Ectodermal cell (in vitro differentiated cells): ENCODE measurements at regions not wholly inside any gene's neighbourhood (a gene's known extent, or its start where the extent isn't known, plus 50 kb on each side); places are given as distances from the start of the nearest gene placed in this dataset.

Source experiments
- H3K27ac ChIP-seq: 2 replicates; pipeline ENCODE4 v1.7.0; 2013; ENCODE audit warnings: mild to moderate bottlenecking, low read depth, low read length; ENCODE audit not compliant: insufficient read depth, poor library complexity, severe bottlenecking
- H3K27me3 ChIP-seq: 2 replicates; pipeline ENCODE4 v1.7.0; 2013; ENCODE audit warnings: mild to moderate bottlenecking, low read length; ENCODE audit not compliant: insufficient read depth, control insufficient read depth, poor library complexity, severe bottlenecking
- H3K36me3 ChIP-seq: one replicate; pipeline ENCODE4 v1.7.0; 2013; ENCODE audit warnings: low read length; ENCODE audit not compliant: control insufficient read depth, insufficient read depth
- H3K4me1 ChIP-seq: one replicate; pipeline ENCODE4 v1.7.0; 2013; ENCODE audit warnings: low read length; ENCODE audit not compliant: control insufficient read depth, insufficient read depth
- H3K4me3 ChIP-seq: 2 replicates; pipeline ENCODE4 v1.7.0; 2013; ENCODE audit warnings: low read depth, low read length, control low read depth; ENCODE audit not compliant: insufficient read depth
- H3K9me3 ChIP-seq: 2 replicates; pipeline ENCODE4 v1.7.0; 2013; ENCODE audit warnings: mild to moderate bottlenecking, low read length, moderate library complexity; ENCODE audit not compliant: control insufficient read depth
- WGBS, 2 experiments: methylation state at CpG; one replicate each; pipeline ENCODE4 v1.1.7; 2013; ENCODE audit warnings: missing lambda C conversion rate in 2 of 2; 5-methylcytosine and 5-hydroxymethylcytosine counted together

DNA sequence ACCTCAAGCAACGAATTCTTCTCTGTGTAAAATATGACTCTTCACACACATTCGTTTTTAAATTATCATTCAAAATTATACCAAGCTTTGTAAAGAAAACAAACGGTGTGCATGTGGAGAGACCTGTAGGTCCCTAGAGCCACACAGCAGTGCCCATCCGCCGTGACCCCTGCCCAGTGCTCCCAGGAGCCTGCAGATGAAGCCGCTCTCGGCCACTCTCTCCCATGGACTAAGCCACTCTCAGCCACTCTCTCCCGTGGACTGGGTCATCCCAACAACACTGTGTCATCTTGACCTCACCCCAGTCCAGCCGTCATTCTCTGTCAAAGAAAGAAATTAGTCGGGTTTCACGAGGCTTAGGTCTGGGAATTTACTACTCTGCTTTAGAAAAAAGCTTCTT lies 391.6 kb downstream of the BRD1 start:
- WGBS, 2 experiments, result 85 to 88% methylated on average over 11 of the region's 11 CpGs
- H3K27me3 ChIP-seq, result no peaks in the 10 kb centered on the region
- H3K36me3 ChIP-seq, result no peaks in the 10 kb centered on the region
- no peak overlapping the region for H3K4me3 ChIP-seq
- H3K9me3 ChIP-seq, result no peaks in the 10 kb centered on the region
- H3K27ac ChIP-seq, result no peak overlapping the region
- H3K4me1 ChIP-seq, result no peaks in the 10 kb centered on the region

DNA sequence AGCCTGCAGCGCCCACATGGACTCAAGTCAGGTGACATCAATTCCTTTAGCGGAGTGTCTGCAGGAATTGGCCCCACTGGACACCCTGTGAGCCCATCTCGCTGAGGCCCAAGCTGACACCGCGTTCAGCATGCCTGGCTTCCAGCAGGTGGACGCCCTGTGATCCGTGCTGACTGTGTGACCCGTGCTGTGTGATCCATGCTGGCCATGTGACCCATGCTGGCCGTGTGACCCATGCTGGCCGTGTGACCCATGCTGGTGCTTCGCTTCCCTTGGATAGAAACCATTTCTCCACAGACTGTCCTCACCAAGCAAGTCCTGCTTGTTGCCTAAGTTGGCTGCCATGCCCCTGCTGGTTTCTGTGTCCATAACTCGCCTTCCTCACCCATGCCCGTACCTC lies 392.1 kb downstream of the BRD1 start:
- Histone ChIP-seq H3K27me3 (no peaks in the 10 kb centered on the region), H3K9me3 (no peaks in the 10 kb centered on the region), H3K36me3 (no peaks in the 10 kb centered on the region), H3K4me1 (no peaks in the 10 kb centered on the region), H3K27ac (no peak overlapping the region), H3K4me3 (no peak overlapping the region)
- 72 to 73% methylated on average over 13 of the region's 13 CpGs for WGBS, 2 experiments

DNA sequence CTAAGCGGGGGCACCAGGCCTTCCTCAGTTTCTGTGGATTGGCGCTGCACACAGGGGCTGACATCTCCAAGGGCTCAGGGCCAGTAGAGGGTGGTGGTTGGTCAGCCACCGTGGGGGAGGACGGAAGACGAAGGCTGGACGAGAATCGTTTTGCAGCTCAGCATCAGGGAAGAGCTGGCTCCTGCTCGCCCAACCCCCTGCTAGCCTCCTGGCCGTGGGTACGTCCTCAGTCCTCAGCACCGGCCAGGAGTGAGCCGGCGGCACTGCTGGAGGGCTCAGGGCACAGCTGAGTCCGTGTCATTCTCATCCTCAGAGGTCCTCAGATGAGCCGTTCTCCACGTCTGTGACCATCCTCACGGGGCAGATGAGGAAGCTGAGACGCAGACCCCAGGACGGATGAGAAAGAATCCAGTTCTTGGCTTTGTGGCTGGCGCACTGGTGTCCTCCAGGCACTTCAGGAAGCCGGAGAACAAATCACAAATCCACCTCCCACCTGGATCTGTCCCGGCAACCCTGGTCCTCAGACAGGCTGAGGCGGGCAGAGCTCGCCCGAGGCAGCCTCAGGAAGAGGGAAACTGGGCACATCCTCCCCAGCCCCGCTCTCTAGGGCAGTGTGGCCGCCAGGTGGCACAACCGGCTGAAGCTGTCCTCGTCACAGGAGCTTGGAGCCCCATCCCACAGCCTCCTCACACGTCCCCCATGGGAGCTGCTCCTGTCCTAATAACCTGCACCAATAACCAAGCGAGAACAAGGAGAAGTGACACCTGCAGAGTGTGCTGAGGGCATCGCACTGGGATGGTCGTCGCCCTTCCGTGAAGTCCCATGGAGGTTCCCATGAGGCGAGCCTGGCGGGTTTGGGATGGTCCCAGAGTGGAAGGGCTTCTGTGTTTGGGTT lies 393.7 kb downstream of the BRD1 start:
- H3K27me3 ChIP-seq, result no peaks in the 10 kb centered on the region
- 90 to 91% methylated on average over 37 of the region's 37 CpGs for WGBS, 2 experiments
- no peaks in the 10 kb centered on the region for H3K36me3 ChIP-seq
- no peaks in the 10 kb centered on the region for H3K4me1 ChIP-seq
- H3K4me3 ChIP-seq, result no peak overlapping the region
- H3K27ac ChIP-seq, result no peak overlapping the region
- no peaks in the 10 kb centered on the region for H3K9me3 ChIP-seq

DNA sequence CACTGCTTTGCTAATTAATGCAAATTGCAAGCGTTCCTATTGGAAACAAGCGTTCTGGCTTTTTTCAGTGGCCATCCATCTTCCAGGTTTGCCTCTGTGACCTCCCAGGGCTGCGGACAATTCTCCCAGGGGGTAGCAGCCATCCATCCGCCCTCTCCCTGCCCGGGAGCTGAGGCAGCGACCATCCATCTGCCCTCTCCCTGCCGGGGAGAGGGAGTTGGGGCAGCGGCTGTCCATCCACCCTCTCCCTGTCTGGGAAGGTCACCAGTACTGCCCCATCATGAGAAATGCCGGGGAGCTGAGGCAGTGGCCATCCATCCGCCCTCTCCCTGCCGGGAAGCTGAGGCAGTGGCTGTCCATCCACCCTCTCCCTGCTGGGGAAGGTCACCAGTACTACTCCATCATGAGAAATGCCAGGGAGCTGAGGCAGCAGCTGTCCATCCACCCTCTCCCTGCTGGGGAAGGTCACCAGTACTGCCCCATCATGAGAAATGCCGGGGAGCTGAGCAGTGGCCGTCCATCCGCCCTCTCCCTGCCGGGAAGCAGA lies 394.7 kb downstream of the BRD1 start:
- no peak overlapping the region for H3K4me3 ChIP-seq
- no peak overlapping the region for H3K27ac ChIP-seq
- no peaks in the 10 kb centered on the region for H3K9me3 ChIP-seq
- 74 to 75% methylated on average over 10 to 11 of the region's 15 CpGs for WGBS, 2 experiments
- H3K27me3 ChIP-seq, result no peaks in the 10 kb centered on the region
- no peaks in the 10 kb centered on the region for H3K36me3 ChIP-seq
- H3K4me1 ChIP-seq, result no peaks in the 10 kb centered on the region

DNA sequence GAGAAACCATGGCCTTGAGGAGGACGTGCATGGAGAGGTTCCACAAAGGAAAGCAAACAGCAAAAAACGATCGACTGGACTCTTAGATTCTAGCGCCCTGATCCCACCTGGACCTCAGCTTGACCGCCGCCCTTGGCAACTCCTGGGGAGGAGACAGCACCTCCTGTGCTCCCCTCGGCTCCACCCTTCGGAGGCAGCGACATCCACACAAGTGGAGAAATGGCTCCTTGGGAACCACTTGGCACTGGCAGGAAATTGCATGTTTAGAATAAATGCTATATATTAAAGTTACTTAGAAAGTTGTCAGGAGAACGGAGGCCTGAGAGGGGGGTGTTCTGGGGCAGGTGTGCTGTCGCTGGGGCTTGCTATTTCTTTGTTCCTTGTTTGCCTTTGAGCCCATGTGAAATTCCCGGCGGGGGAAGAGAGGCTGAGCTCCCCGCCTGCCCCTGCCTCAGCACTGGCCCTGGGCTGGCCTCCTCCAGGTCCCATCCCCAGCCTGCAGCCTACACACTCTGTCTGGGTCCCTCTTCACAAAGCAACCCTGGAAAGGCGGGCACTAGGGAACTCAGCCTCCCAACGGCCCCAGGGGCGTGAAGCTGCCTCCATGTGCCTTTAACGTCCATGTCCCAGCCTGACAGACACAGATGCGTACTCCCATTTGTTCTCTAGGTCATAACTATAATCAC lies 395.3 kb downstream of the BRD1 start:
- Histone ChIP-seq H3K4me1 (no peaks in the 10 kb centered on the region), H3K9me3 (no peaks in the 10 kb centered on the region), H3K27me3 (no peaks in the 10 kb centered on the region), H3K4me3 (no peak overlapping the region), H3K36me3 (no peaks in the 10 kb centered on the region), H3K27ac (no peak overlapping the region)
- 87 to 90% methylated on average over 19 of the region's 19 CpGs for WGBS, 2 experiments

DNA sequence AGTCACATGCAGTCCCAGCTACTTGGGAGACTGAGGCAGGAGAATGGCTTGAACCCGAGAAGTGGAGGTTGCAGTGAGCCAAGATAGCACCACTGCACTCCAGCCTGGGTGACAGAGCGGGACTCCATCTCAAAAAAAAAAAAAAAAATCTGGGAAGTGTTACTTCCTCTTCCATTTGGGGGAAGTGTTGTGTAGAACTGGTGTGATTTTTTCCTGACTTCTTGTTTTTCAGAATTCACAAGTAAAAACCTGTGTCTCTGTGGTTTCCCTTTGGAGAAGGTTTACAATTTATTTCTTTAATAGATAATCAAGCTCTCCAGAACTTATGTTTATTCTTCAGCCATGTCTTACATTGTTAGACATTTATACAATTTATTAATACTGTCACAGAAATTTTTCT lies 396.1 kb downstream of the BRD1 start:
- Histone ChIP-seq H3K27me3 (no peaks in the 10 kb centered on the region), H3K4me1 (no peaks in the 10 kb centered on the region), H3K9me3 (no peaks in the 10 kb centered on the region), H3K4me3 (no peak overlapping the region), H3K27ac (no peak overlapping the region), H3K36me3 (no peaks in the 10 kb centered on the region)
- 83 to 100% methylated on average over 1 to 2 of the region's 2 CpGs for WGBS, 2 experiments

DNA sequence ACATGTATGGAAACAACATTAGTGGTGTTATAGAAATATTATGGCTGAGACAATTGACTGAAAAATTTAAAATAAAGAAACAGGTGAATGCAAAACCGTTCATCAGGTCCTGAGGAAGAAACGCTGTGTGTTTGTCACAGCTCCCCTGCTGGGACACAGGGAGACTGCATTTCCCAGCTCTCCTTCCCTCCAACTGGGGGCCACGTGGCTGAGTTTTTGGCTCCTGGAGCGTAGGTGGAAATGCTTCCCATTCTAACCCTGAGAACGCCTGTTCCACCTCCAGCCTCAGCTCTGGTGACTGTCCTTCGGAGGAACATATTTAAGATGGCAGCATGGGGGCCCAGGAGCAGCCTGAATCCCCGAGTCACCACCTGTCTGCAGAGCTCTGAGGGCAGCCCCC lies 398.6 kb downstream of the BRD1 start:
- Histone ChIP-seq H3K4me3 (no peak overlapping the region), H3K36me3 (no peaks in the 10 kb centered on the region), H3K4me1 (no peaks in the 10 kb centered on the region), H3K27ac (no peak overlapping the region), H3K27me3 (no peaks in the 10 kb centered on the region), H3K9me3 (no peaks in the 10 kb centered on the region)
- 74 to 79% methylated on average over 7 of the region's 7 CpGs for WGBS, 2 experiments

DNA sequence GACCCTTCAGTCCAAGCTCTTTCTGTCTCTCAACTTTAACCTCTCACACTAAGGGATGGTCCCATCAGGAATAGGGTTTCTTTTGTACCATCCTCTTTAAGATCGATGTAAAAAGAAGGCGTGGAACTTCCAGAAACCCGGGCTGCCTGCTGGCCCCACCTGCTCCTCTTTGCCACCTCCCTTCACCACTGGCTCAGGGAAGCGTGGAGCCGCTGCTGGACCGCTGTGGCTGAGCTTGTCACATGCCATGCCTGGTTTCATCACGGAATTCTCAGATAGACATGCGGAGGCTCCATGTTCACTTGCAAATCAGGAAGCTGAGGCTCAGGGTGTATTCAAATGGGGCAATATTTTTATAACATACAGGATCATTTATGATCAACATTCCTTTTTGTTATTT lies 399.7 kb downstream of the BRD1 start:
- Histone ChIP-seq H3K36me3 (no peaks in the 10 kb centered on the region), H3K27ac (no peak overlapping the region), H3K4me3 (no peak overlapping the region), H3K4me1 (no peaks in the 10 kb centered on the region), H3K9me3 (no peaks in the 10 kb centered on the region), H3K27me3 (no peaks in the 10 kb centered on the region)
- 96 to 97% methylated on average over 8 of the region's 8 CpGs for WGBS, 2 experiments

DNA sequence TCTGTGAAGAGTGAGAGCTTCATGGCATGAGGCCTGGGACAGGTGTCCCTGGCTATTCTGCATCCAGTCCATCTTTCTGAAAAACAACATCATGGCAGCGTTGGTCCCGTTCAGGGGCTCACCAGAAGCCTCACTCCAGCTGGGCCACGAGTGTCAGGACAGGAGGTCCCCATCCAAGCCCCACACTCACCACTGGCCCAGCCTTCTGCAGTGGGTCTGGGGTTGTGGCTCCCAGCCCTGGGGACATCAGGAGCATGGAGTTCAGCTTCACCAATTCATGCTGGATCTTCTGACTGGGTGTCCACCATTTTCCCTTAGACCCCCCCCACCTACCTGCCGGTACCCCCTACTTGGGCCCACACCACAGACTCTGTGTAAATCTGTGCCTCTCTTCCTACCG lies 400.3 kb downstream of the BRD1 start:
- Histone ChIP-seq H3K4me3 (no peak overlapping the region), H3K27me3 (no peaks in the 10 kb centered on the region), H3K9me3 (no peaks in the 10 kb centered on the region), H3K4me1 (no peaks in the 10 kb centered on the region), H3K36me3 (no peaks in the 10 kb centered on the region), H3K27ac (no peak overlapping the region)
- WGBS, 2 experiments, result 90 to 96% methylated on average over 5 of the region's 5 CpGs

DNA sequence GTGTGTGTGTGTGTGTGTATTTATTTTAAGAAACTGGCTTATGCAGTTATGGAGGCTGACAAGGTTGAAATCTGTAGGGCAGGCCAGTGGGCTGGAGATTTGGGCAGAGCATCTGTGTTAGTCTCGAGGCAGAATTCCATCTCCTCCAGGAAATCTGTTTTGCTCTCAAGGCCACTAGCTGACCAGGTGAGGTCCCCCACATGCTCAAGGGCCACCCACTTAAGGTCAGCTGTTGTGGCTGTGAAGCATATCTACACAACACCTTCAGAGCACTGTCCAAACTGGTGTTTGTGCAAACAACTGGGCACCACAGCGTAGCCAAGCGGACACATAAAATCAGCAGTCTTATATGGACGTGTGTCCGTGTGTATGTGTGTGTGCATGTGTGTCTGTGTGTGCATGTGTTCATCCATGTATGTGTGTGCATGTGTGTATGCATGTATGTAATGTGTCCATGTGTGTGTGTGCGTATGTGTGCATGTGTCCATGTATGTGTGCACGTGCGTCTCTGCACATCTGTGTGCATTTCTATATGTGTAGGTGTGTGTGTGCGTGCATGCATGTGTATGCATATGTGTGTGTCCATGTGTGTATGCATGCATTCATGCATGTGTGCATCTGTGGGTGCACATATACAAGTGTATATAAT lies 400.9 kb downstream of the BRD1 start:
- Histone ChIP-seq H3K4me1 (no peaks in the 10 kb centered on the region), H3K36me3 (no peaks in the 10 kb centered on the region), H3K9me3 (no peaks in the 10 kb centered on the region), H3K4me3 (no peak overlapping the region), H3K27ac (no peak overlapping the region), H3K27me3 (no peaks in the 10 kb centered on the region)
- WGBS, 2 experiments, result 96 to 97% methylated on average over 9 of the region's 9 CpGs
